H1 (cell line): ENCODE measurements at regions not wholly inside any gene's neighbourhood (a gene's known extent, or its start where the extent isn't known, plus 50 kb on each side); places are given as distances from the start of the nearest gene placed in this dataset.

Experiments
- CTCF ChIA-PET: fragments of 300-600 bp; sonication (Branson Sonifier 250); formaldehyde crosslinking; loops from one replicate; lab custom pipeline; 2021; ENCODE audit not compliant: partially characterized antibody; lab: Charles Lee
- POLR2A ChIA-PET: fragments of 300-600 bp; sonication (Branson Sonifier 250); formaldehyde crosslinking; loops from one replicate; lab custom pipeline; 2021; ENCODE audit warnings: inconsistent platforms; ENCODE audit not compliant: partially characterized antibody; lab: Charles Lee
- DNase-seq, 2 experiments: peaks; one replicate each; pipeline versions ENCODE4 v3.0.0 to v3.0.0-alpha.2; 2010 to 2022; ENCODE audit warnings: low spot score in 2 of 2, low read depth in 1 of 2, mixed read lengths in 1 of 2
- FAIRE-seq: peaks from 2 replicates; lab custom pipeline; 2011; peaks lifted over from hg19 to GRCh38; lab: Jason Lieb, UNC
- H2AFZ ChIP-seq: 2 replicates; pipeline ENCODE4 v1.8.1; 2012; ENCODE audit warnings: low read length, inconsistent platforms
- H2AK5ac ChIP-seq: 2 replicates; pipeline ENCODE4 v1.6.1; 2013; ENCODE audit warnings: low read depth, low read length
- H2BK120ac ChIP-seq: replicated peaks from 2 replicates; pipeline ENCODE3; 2013; ENCODE audit warnings: low read depth, low read length, inconsistent platforms
- H2BK12ac ChIP-seq: 2 replicates; pipeline ENCODE4 v1.6.1; 2013; ENCODE audit warnings: low read depth, low read length
- H2BK15ac ChIP-seq: 2 replicates; pipeline ENCODE4 v1.6.1; 2013; ENCODE audit warnings: low read length
- H2BK20ac ChIP-seq: 2 replicates; pipeline ENCODE4 v1.6.1; 2013; ENCODE audit warnings: low read length
- H2BK5ac ChIP-seq: 2 replicates; pipeline ENCODE4 v1.6.1; 2013; ENCODE audit warnings: low read depth, low read length
- H3K14ac ChIP-seq: 2 replicates; pipeline ENCODE4 v1.6.1; 2013; ENCODE audit warnings: inconsistent platforms; ENCODE audit not compliant: insufficient read length
- H3K18ac ChIP-seq: 2 replicates; pipeline ENCODE4 v1.6.1; 2013; ENCODE audit warnings: low read length; ENCODE audit errors: extremely low read depth
- H3K23ac ChIP-seq: 2 replicates; pipeline ENCODE4 v1.6.1; 2013; ENCODE audit warnings: inconsistent platforms; ENCODE audit not compliant: insufficient read length
- H3K23me2 ChIP-seq: 2 replicates; pipeline ENCODE4 v1.6.1; 2013; ENCODE audit warnings: low read depth, low read length
- H3K27ac ChIP-seq: 2 replicates; pipeline ENCODE4 v1.6.1; 2011; ENCODE audit warnings: low read depth, low read length, inconsistent platforms
- H3K27me3 ChIP-seq, 4 experiments: replicated peaks in 1 of 4; 1 replicate in 1 of 4; 2 replicates in 3 of 4; pipeline versions ENCODE4 v1.6.1 to v1.8.1; 2011 to 2013; ENCODE audit warnings: low read length in 3 of 4, mild to moderate bottlenecking in 3 of 4, inconsistent platforms in 2 of 4, mixed read lengths in 2 of 4, moderate library complexity in 1 of 4; ENCODE audit not compliant: control insufficient read depth in 3 of 4, insufficient read depth in 3 of 4; ENCODE audit errors: extremely low read depth in 1 of 4
- H3K36me3 ChIP-seq, 4 experiments: 2 replicates each; pipeline versions ENCODE4 v1.6.1 to v1.8.1; 2011 to 2013; ENCODE audit warnings: mild to moderate bottlenecking in 4 of 4, low read length in 3 of 4, moderate library complexity in 2 of 4, control low read depth in 1 of 4, inconsistent platforms in 1 of 4; ENCODE audit not compliant: insufficient read depth in 4 of 4, control insufficient read depth in 2 of 4
- H3K4ac ChIP-seq: replicated peaks from 2 replicates; pipeline ENCODE3; 2013; ENCODE audit warnings: low read length, low read depth, mixed read lengths, inconsistent platforms; ENCODE audit not compliant: insufficient read length
- H3K4me1 ChIP-seq, 4 experiments: replicated peaks in 1 of 4; 1 replicate in 1 of 4; 2 replicates in 3 of 4; pipeline versions ENCODE4 v1.6.1 to v1.8.1; 2011 to 2013; ENCODE audit warnings: low read length in 3 of 4, inconsistent platforms in 2 of 4, mixed read lengths in 1 of 4; ENCODE audit not compliant: insufficient read depth in 4 of 4, control insufficient read depth in 3 of 4
- H3K4me2 ChIP-seq, 2 experiments: 2 replicates each; pipeline versions ENCODE4 v1.6.1 to v1.8.1; 2011 to 2013; ENCODE audit warnings: low read depth in 2 of 2, low read length in 2 of 2, control low read depth in 1 of 2, inconsistent platforms in 1 of 2, mild to moderate bottlenecking in 1 of 2; ENCODE audit not compliant: insufficient read depth in 1 of 2
- H3K4me3 ChIP-seq, 4 experiments: fragments of 200-600, 300-600 bp in 1 of 4; sonication (generic), shearing (Covaris generic), sonication (Bioruptor Twin) in 1 of 4; 2 replicates each; pipeline versions ENCODE4 v1.5.1 to v1.8.1; 2011 to 2016; ENCODE audit warnings: low read length in 4 of 4, low read depth in 3 of 4, control low read depth in 2 of 4, inconsistent platforms in 2 of 4, mild to moderate bottlenecking in 2 of 4, mixed read lengths in 1 of 4, moderate library complexity in 1 of 4; ENCODE audit not compliant: insufficient read depth in 2 of 4; ENCODE audit errors: extremely low read depth in 1 of 4
- H3K56ac ChIP-seq: replicated peaks from 2 replicates; pipeline ENCODE3; 2013; ENCODE audit warnings: low read depth, mild to moderate bottlenecking, mixed read lengths, low read length, inconsistent platforms; ENCODE audit not compliant: insufficient read length
- H3K79me1 ChIP-seq: 2 replicates; pipeline ENCODE4 v1.6.1; 2013; ENCODE audit warnings: low read depth, low read length, control low read depth
- H3K79me2 ChIP-seq, 2 experiments: 2 replicates each; pipeline versions ENCODE4 v1.6.1 to v1.8.1; 2012 to 2013; ENCODE audit warnings: low read length in 2 of 2, mild to moderate bottlenecking in 2 of 2, inconsistent platforms in 1 of 2; ENCODE audit not compliant: insufficient read depth in 2 of 2, control insufficient read depth in 1 of 2
- H3K9ac ChIP-seq, 4 experiments: replicated peaks in 1 of 4; 1 replicate in 1 of 4; 2 replicates in 3 of 4; pipeline versions ENCODE4 v1.6.1 to v1.8.1; 2011 to 2013; ENCODE audit warnings: low read depth in 3 of 4, low read length in 3 of 4, control low read depth in 2 of 4, mild to moderate bottlenecking in 2 of 4, moderate library complexity in 2 of 4, inconsistent platforms in 1 of 4; ENCODE audit errors: extremely low read depth in 1 of 4
- H3K9me3 ChIP-seq, 2 experiments: 2 replicates each; pipeline versions ENCODE4 v1.6.1 to v1.8.1; 2012 to 2013; ENCODE audit warnings: mild to moderate bottlenecking in 2 of 2, moderate library complexity in 2 of 2, control low read depth in 1 of 2, inconsistent platforms in 1 of 2, low read depth in 1 of 2, low read length in 1 of 2, mixed read lengths in 1 of 2; ENCODE audit not compliant: insufficient read depth in 2 of 2
- H4K20me1 ChIP-seq, 2 experiments: replicated peaks in 1 of 2; 2 replicates each; pipeline versions ENCODE3 to v1.8.1; 2011 to 2013; ENCODE audit warnings: inconsistent platforms in 2 of 2, low read length in 2 of 2, mild to moderate bottlenecking in 1 of 2; ENCODE audit not compliant: insufficient read depth in 2 of 2, control insufficient read depth in 1 of 2
- H4K5ac ChIP-seq: 2 replicates; pipeline ENCODE4 v1.6.1; 2013; ENCODE audit warnings: low read length, low read depth, mixed read lengths, inconsistent platforms; ENCODE audit not compliant: insufficient read length
- H4K8ac ChIP-seq: 2 replicates; pipeline ENCODE4 v1.8.0; 2013; ENCODE audit warnings: mild to moderate bottlenecking, moderate library complexity, low read length, inconsistent platforms; ENCODE audit not compliant: insufficient read depth; ENCODE audit errors: extremely low read depth
- H4K91ac ChIP-seq: replicated peaks from 2 replicates; pipeline ENCODE3; 2013; ENCODE audit warnings: low read length, mixed read lengths, inconsistent platforms; ENCODE audit not compliant: insufficient read length
- ATF2 ChIP-seq: IDR thresholded peaks from 2 replicates; pipeline ENCODE4 v1.6.1; 2012; ENCODE audit warnings: low read length, inconsistent platforms
- EGR1 ChIP-seq: IDR thresholded peaks from 2 replicates; pipeline ENCODE4 v1.6.1; 2011; ENCODE audit warnings: low read depth, low read length, borderline replicate concordance
- GABPA ChIP-seq: IDR thresholded peaks from 2 replicates; pipeline ENCODE4 v1.6.1; 2011; ENCODE audit warnings: mild to moderate bottlenecking, low read length, moderate library complexity, borderline replicate concordance; ENCODE audit not compliant: insufficient read depth
- GTF2F1 ChIP-seq: IDR thresholded peaks from 2 replicates; pipeline ENCODE4 v1.6.1; 2012; ENCODE audit warnings: low read depth, low read length, improper control_type of control experiment, borderline replicate concordance
- KDM5A ChIP-seq: fragments of 200-600 bp; IDR thresholded peaks from 2 replicates; pipeline ENCODE4 v1.7.1; 2012; ENCODE audit warnings: mild to moderate bottlenecking, low read length, inconsistent platforms, mixed read lengths
- SIN3A ChIP-seq, 2 experiments: IDR thresholded peaks in 1 of 2; conservative IDR thresholded peaks in 1 of 2; 2 replicates each; pipeline ENCODE4 v1.6.1; 2011 to 2012; ENCODE audit warnings: low read length in 2 of 2, improper control_type of control experiment in 1 of 2, low read depth in 1 of 2, mild to moderate bottlenecking in 1 of 2
- SUZ12 ChIP-seq: fragments of 200-600 bp; sonication (generic); IDR thresholded peaks from 2 replicates; pipeline ENCODE4 v1.6.1; 2012; ENCODE audit warnings: mild to moderate bottlenecking, inconsistent platforms, low read length, moderate library complexity, mixed read lengths
- USF2 ChIP-seq: IDR thresholded peaks from 2 replicates; pipeline ENCODE4 v1.6.1; 2011; ENCODE audit warnings: low read length, improper control_type of control experiment
- WGBS, 2 experiments: shearing (Covaris generic) in 1 of 2; methylation state at CpG; one replicate each; pipeline versions ENCODE4 v1.1.6 to v1.1.7; 2013 to 2015; ENCODE audit warnings: low lambda C conversion rate in 2 of 2, mixed read lengths in 2 of 2, inconsistent platforms in 1 of 2, low coverage in 1 of 2, missing lambda C conversion rate in 1 of 2; ENCODE audit not compliant: insufficient replicate concordance in 2 of 2, insufficient coverage in 1 of 2, insufficient read length in 1 of 2; ENCODE audit errors: extremely low coverage in 1 of 2, missing lambda C conversion rate in 1 of 2; 5-methylcytosine and 5-hydroxymethylcytosine counted together

GRCh38 chr13:63605403-63605802 lies 2189.8 kb upstream of the PCDH20 start:
- FAIRE-seq (no peak), DNase-seq (no peak)
- Histone ChIP-seq H3K14ac (no peak overlapping the region), H3K56ac (no peak overlapping the region), H2BK12ac (no peak overlapping the region), H3K18ac (no peak overlapping the region), H3K79me1 (no peaks in the 10 kb centered on the region), H4K91ac (no peak overlapping the region), H3K9me3 (no peaks in the 10 kb centered on the region), H2AK5ac (no peak overlapping the region), H3K4me2 (no peak overlapping the region), H4K8ac (no peak overlapping the region), H2AFZ (no peak overlapping the region), H2BK120ac (no peak overlapping the region), H3K27me3 (no peaks in the 10 kb centered on the region), H3K23ac (no peak overlapping the region), H3K4ac (no peak overlapping the region), H3K9ac (no peak overlapping the region), H2BK5ac (no peak overlapping the region), H3K79me2 (no peaks in the 10 kb centered on the region), H3K4me1 (no peaks in the 10 kb centered on the region), H2BK20ac (no peak overlapping the region), H3K23me2 (no peaks in the 10 kb centered on the region), H4K5ac (no peak overlapping the region), H3K36me3 (no peaks in the 10 kb centered on the region), H3K4me3 (no peak overlapping the region), H4K20me1 (no peaks in the 10 kb centered on the region), H3K27ac (no peak overlapping the region), H2BK15ac (no peak overlapping the region)
- ChIA-PET POLR2A (no interaction called here), CTCF (no interaction called here)
- WGBS, 2 experiments, result 87% methylated on average over 2 of the region's 2 CpGs; no CpG with 5 or more reads in 1 of the 2 experiments
- no peak for TF ChIP-seq GTF2F1
- TF ChIP-seq SIN3A (conservative IDR thresholded peaks at IDR 0.05 in 1 of 2, IDR thresholded peaks at IDR 0.05 in 1 of 2; ENCODE audit: low read depth in 1 of 2, low read length in 2 of 2), result no peak
- TF ChIP-seq USF2, result no peak
- no peak for TF ChIP-seq SUZ12
- no peak for TF ChIP-seq KDM5A
- TF ChIP-seq EGR1, result no peak
- no peak for TF ChIP-seq ATF2
- no peak for TF ChIP-seq GABPA
